K562 (cell line): ENCODE measurements at regions not wholly inside any gene's neighbourhood (a gene's known extent, or its start where the extent isn't known, plus 50 kb on each side); places are given as distances from the start of the nearest gene placed in this dataset.

Experiments
- ATAC-seq: fragments of 200-7000 bp; cut with Tn5 transposase; 3 replicates; pipeline ENCODE4 v1.9.1; 2020; ENCODE audit warnings: moderate library complexity
- BruUV-seq: library from RNA; stranded (reverse); fragments of 400-500 nt; replicated peaks from 2 replicates; lab custom pipeline; 2021; lab: Mats Ljungman, UMichigan
- CTCF ChIA-PET: fragments of 300-600 bp; formaldehyde crosslinking; extraction: SDS; loops from one replicate; lab custom pipeline; 2021; ENCODE audit warnings: low intra/inter-chr PET ratio; lab: Yijun Ruan, JAX
- POLR2A ChIA-PET: fragments of 300-600, 350-650 bp; sonication (Branson Sonifier 250); formaldehyde crosslinking; extraction: SDS; loops from one replicate; lab custom pipeline; 2021; ENCODE audit warnings: antibody characterized with exemption, inconsistent platforms; lab: Yijun Ruan, JAX
- DNase-seq, 4 experiments: peaks; one replicate each; pipeline versions ENCODE4 v3.0.0 to v3.0.0-alpha.2; 2011 to 2018; ENCODE audit warnings: low spot score in 3 of 4, mixed read lengths in 3 of 4; ENCODE audit errors: extremely low read depth in 1 of 4
- FAIRE-seq: peaks from 2 replicates; lab custom pipeline; 2011; peaks lifted over from hg19 to GRCh38; lab: Jason Lieb, UNC
- H2AFZ ChIP-seq: 2 replicates; pipeline ENCODE4 v1.6.0; 2011; ENCODE audit warnings: low read depth, low read length, control low read depth, inconsistent platforms
- H3K27ac ChIP-seq: fragments of 200-600 bp; 3 replicates; pipeline ENCODE4 v1.8.0; 2011; ENCODE audit warnings: low read depth, mild to moderate bottlenecking, control low read depth, inconsistent platforms, low read length, moderate library complexity, mixed read lengths; ENCODE audit errors: extremely low read depth
- H3K27me3 ChIP-seq, 2 experiments: fragments of 300-600 bp in 1 of 2; 2 replicates in 1 of 2; 3 replicates in 1 of 2; pipeline versions ENCODE4 v1.6.0 to v1.8.0; 2011; ENCODE audit warnings: inconsistent platforms in 2 of 2, low read length in 2 of 2, mild to moderate bottlenecking in 1 of 2, mixed read lengths in 1 of 2, moderate library complexity in 1 of 2; ENCODE audit not compliant: control insufficient read depth in 2 of 2, insufficient read depth in 2 of 2
- H3K36me3 ChIP-seq: fragments of 300-600 bp; 3 replicates; pipeline ENCODE4 v1.8.0; 2011; ENCODE audit warnings: mild to moderate bottlenecking, low read length, inconsistent platforms; ENCODE audit not compliant: control insufficient read depth, insufficient read depth
- H3K4me1 ChIP-seq, 2 experiments: fragments of 200-600 bp in 1 of 2; replicated peaks in 1 of 2; 2 replicates in 1 of 2; 3 replicates in 1 of 2; pipeline versions ENCODE4 v1.5.1 to v1.8.0; 2011; ENCODE audit warnings: inconsistent platforms in 2 of 2, low read length in 2 of 2, mild to moderate bottlenecking in 1 of 2, mixed read lengths in 1 of 2, moderate library complexity in 1 of 2; ENCODE audit not compliant: control insufficient read depth in 2 of 2, insufficient read depth in 2 of 2
- H3K4me2 ChIP-seq: 2 replicates; pipeline ENCODE4 v1.6.1; 2011; ENCODE audit warnings: low read length, control low read depth, inconsistent platforms, mixed read lengths; ENCODE audit not compliant: insufficient read depth
- H3K4me3 ChIP-seq: fragments of 200-600 bp; sonication (generic), shearing (Covaris generic); 2 replicates; pipeline ENCODE4 v1.5.1; 2016; ENCODE audit warnings: control low read depth, inconsistent platforms
- H3K79me2 ChIP-seq: fragments of 200-600 bp; 3 replicates; pipeline ENCODE4 v1.8.0; 2011; ENCODE audit warnings: low read length, inconsistent platforms; ENCODE audit not compliant: control insufficient read depth, insufficient read depth
- H3K9ac ChIP-seq, 2 experiments: 2 replicates each; pipeline versions ENCODE4 v1.6.0 to v1.6.1; 2011; ENCODE audit warnings: low read depth in 2 of 2, low read length in 2 of 2, control low read depth in 1 of 2, inconsistent platforms in 1 of 2, mild to moderate bottlenecking in 1 of 2, mixed read lengths in 1 of 2; ENCODE audit not compliant: insufficient read depth in 1 of 2
- H3K9me1 ChIP-seq: one replicate; pipeline ENCODE4 v1.6.0; 2011; ENCODE audit warnings: inconsistent platforms, mild to moderate bottlenecking, low read length, moderate library complexity; ENCODE audit not compliant: control insufficient read depth, insufficient read depth
- H3K9me3 ChIP-seq: replicated peaks from 2 replicates; pipeline ENCODE4 v1.5.1; 2011; ENCODE audit warnings: low read depth, low read length, inconsistent platforms; ENCODE audit not compliant: control insufficient read depth, insufficient read depth
- H4K20me1 ChIP-seq: replicated peaks from 2 replicates; pipeline ENCODE4 v1.6.1; 2011; ENCODE audit warnings: low read length, inconsistent platforms, mixed read lengths; ENCODE audit not compliant: control insufficient read depth, insufficient read depth
- FOXA3 ChIP-seq, 2 experiments: fragments of 450-650 bp in 1 of 2; sonication (generic) in 1 of 2; formaldehyde crosslinking; IDR thresholded peaks in 1 of 2; conservative IDR thresholded peaks in 1 of 2; 2 replicates each; pipeline versions ENCODE4 v1.4.0 to v1.8.0; 2020 to 2022; ENCODE audit warnings: mild to moderate bottlenecking in 2 of 2, missing genetic modification reagents in 1 of 2
- MITF ChIP-seq: IDR thresholded peaks from 2 replicates; pipeline ENCODE4 v1.6.1; 2014; ENCODE audit warnings: antibody characterized with exemption
- MYC ChIP-seq, 2 experiments: fragments of 250-450 bp in 1 of 2; sonication (Bioruptor Pico) in 1 of 2; IDR thresholded peaks; 2 replicates each; pipeline versions ENCODE4 v1.5.1 to v1.6.1; 2012 to 2021; ENCODE audit warnings: low read depth in 2 of 2, borderline replicate concordance in 1 of 2, improper control_type of control experiment in 1 of 2, low read length in 1 of 2, mild to moderate bottlenecking in 1 of 2, moderate library complexity in 1 of 2
- NBN ChIP-seq: fragments of 450-650 bp; IDR thresholded peaks from 2 replicates; pipeline ENCODE4 v1.6.1; 2016; ENCODE audit warnings: low read depth, mild to moderate bottlenecking
- PTRF ChIP-seq: fragments of 450-650 bp; IDR thresholded peaks from 2 replicates; pipeline ENCODE4 v1.6.1; 2016; ENCODE audit warnings: mild to moderate bottlenecking, missing genetic modification characterization, missing compliant biosample characterization
- RBM25 ChIP-seq: fragments of 200-400 bp; formaldehyde crosslinking; IDR thresholded peaks from 2 replicates; pipeline ENCODE4 v1.6.1; 2018; ENCODE audit warnings: low read length, low read depth, moderate library complexity; ENCODE audit not compliant: severe bottlenecking
- ZKSCAN1 ChIP-seq: fragments of 150-350 bp; IDR thresholded peaks from 2 replicates; pipeline ENCODE4 v1.6.1; 2016; ENCODE audit warnings: low read depth, low read length
- ZNF436 ChIP-seq: fragments of 250-450, 450-650 bp; sonication (Bioruptor Pico); formaldehyde crosslinking; IDR thresholded peaks from 2 replicates; pipeline ENCODE4 v1.7.0; 2020; ENCODE audit warnings: mild to moderate bottlenecking
- in situ Hi-C: fragments of 300-500 bp; cut with MboI; formaldehyde crosslinking; loops from 4 replicates; pipeline ENCODE4 v1.15.0; 2018; ENCODE audit warnings: inconsistent platforms, mixed read lengths
- intact Hi-C: fragments of 100-400 bp; cut with micrococcal nuclease; formaldehyde crosslinking; loops from 2 replicates; pipeline ENCODE4 v1.14.2; 2022

DNA sequence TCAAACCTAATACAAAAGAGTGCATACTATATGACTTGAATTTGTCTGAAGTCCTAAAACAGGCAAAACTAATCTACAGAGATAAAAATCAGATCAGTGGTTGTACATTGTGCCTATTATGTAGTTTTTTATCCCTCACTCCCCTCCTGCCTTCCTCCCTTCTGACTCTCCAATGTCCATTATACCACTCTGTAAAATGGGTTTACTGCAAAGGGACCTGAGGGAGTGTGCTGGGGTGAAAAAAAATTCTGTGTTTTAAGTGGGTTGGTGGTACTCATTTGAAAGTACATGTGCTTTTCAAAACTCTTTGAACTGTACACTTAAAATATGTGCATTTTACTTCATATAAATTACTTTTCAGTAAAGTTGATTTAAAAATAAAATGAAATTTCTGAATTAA, 89.0 kb upstream of the UBE2E3 start:
- Histone ChIP-seq H3K36me3 (no peaks in the 10 kb centered on the region), H4K20me1 (no peaks in the 10 kb centered on the region), H3K4me3 (no peak overlapping the region), H3K27ac (no peak overlapping the region), H3K4me1 (no peaks in the 10 kb centered on the region), H2AFZ (no peak overlapping the region), H3K79me2 (no peaks in the 10 kb centered on the region), H3K9me3 (no peaks in the 10 kb centered on the region), H3K4me2 (no peak overlapping the region), H3K27me3 (no peaks in the 10 kb centered on the region), H3K9me1 (no peaks in the 10 kb centered on the region)
- CTCF ChIA-PET = no interaction called here
- no TSS peak for BruUV-seq
- in situ Hi-C loops = no loop called here
- no peak for ATAC-seq
- POLR2A ChIA-PET = no interaction called here
- intact Hi-C loops = no loop called here
- TF ChIP-seq RBM25 (peak; percentile 71), MYC (IDR thresholded peaks at IDR 0.05; ENCODE audit: low read depth, low read length) (no peak), MYC (CRISPR knock-in tag; IDR thresholded peaks at IDR 0.05; ENCODE audit: borderline replicate concordance, low read depth) (no peak), MITF (no peak), NBN (no peak), PTRF (no peak), ZNF436 (CRISPR knock-in tag) (no peak), FOXA3 (CRISPR knock-in tag; conservative IDR thresholded peaks at IDR 0.05 in 1 of 2, IDR thresholded peaks at IDR 0.05 in 1 of 2) (no peak), ZKSCAN1 (no peak)
- TF ChIP-seq, all 486 proteins: peak for 1
- DNase-seq (no peak), FAIRE-seq (no peak)
- no peak overlapping the region for H3K9ac ChIP-seq
